Activated T-helper 2 cell treated with anti-CD3 and anti-CD28 coated beads, Interferon-gamma antibody, Interleukin-2, Interleukin-4, amounts not matched to agents 10 μg/mL and 5 μg/mL and 100 μg/mL, durations not matched to agents 14 hours and 24 hours and 36 hours (primary cell): ENCODE measurements at regions not wholly inside any gene's neighbourhood (a gene's known extent, or its start where the extent isn't known, plus 50 kb on each side); places are given as distances from the start of the nearest gene placed in this dataset.

Experiments
- DNase-seq: peaks from one replicate; pipeline ENCODE4 v3.0.0; 2021; ENCODE audit warnings: low spot score
- H3K27ac Mint-ChIP-seq: one replicate; pipeline ENCODE4 v1.8.0; 2021; ENCODE audit warnings: mixed read lengths
- H3K27me3 Mint-ChIP-seq: one replicate; pipeline ENCODE4 v1.8.0; 2021; ENCODE audit warnings: low read depth, mixed read lengths
- H3K36me3 Mint-ChIP-seq: one replicate; pipeline ENCODE4 v1.8.0; 2021; ENCODE audit warnings: low read depth, mixed read lengths
- H3K4me1 Mint-ChIP-seq: one replicate; pipeline ENCODE4 v1.8.0; 2021; ENCODE audit warnings: low read depth, mixed read lengths
- H3K4me3 Mint-ChIP-seq: one replicate; pipeline ENCODE4 v1.8.0; 2021; ENCODE audit warnings: low read depth, mild to moderate bottlenecking, moderate library complexity, mixed read lengths
- H3K9me3 Mint-ChIP-seq: one replicate; pipeline ENCODE4 v1.8.0; 2021; ENCODE audit warnings: mixed read lengths
- intact Hi-C: fragments of 100-400 bp; cut with micrococcal nuclease; formaldehyde crosslinking; loops from one replicate; pipeline ENCODE4 v1.15.1; 2023

DNA sequence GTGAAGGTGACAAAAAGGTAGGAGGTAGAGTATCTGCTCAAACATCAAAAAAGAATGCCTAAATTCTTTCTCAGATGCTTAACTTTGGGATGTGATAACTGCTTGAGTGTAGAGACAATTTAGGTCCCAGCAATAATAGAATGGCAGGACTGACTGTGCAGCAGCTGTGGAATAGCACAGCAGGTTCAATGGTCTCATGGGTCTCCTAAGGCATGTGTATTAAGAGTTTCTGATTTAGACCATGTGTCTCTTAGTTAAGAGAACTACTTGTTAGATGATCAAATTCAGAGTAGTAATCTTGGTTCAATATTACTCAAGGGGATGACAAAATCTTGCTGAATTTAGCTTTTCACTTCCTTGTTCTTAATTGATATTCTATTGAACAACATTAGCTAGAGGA lies 72.0 kb downstream of the ALX1 start:
- Mint-ChIP-seq H3K9me3 (no peaks in the 10 kb centered on the region), H3K27me3 (no peaks in the 10 kb centered on the region), H3K4me3 (no peak overlapping the region), H3K27ac (no peak overlapping the region), H3K36me3 (no peaks in the 10 kb centered on the region), H3K4me1 (no peaks in the 10 kb centered on the region)
- intact Hi-C loops: no loop called here
- no peak for DNase-seq

DNA sequence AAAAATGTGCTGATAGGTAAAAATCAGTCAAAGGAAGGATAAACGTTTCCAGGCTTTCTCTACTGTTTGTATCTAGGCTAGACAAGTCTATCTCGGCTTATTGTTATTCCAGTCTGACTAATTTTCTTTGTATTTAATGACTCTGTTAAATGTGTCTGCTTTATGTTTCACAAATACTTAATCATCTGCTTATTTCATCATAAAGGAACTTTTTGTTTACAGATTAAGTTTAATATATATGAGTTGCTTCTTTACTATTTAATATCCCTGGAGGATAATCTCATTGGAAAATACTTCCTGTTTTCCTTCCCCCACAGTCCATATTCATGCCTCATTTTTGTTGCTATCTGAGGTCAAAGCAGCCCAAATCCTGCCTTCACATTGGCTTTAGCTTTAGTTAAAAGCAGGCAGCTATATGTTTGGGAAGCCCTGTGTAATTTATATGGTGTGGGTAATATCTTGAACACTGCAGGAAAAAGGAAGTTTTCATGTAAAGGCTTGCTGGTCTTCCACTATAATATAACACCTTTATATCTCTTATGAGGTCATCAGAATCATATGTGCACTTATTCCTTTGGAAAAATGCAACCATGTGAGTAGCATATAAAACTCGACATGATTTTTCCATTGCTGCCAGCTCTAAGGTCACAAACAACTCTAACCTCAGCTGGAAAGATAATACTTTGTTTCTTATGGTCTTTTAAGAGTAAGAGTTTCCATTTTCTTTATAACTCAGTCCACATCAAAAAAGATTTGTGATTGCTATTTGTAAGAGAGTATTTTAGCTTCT lies 76.8 kb downstream of the ALX1 start:
- H3K4me3 Mint-ChIP-seq: no peak overlapping the region
- H3K4me1 Mint-ChIP-seq: no peaks in the 10 kb centered on the region
- no peak for DNase-seq
- no peak overlapping the region for H3K27ac Mint-ChIP-seq
- no peaks in the 10 kb centered on the region for H3K27me3 Mint-ChIP-seq
- H3K36me3 Mint-ChIP-seq: no peaks in the 10 kb centered on the region
- intact Hi-C loops: no loop called here
- no peaks in the 10 kb centered on the region for H3K9me3 Mint-ChIP-seq

DNA sequence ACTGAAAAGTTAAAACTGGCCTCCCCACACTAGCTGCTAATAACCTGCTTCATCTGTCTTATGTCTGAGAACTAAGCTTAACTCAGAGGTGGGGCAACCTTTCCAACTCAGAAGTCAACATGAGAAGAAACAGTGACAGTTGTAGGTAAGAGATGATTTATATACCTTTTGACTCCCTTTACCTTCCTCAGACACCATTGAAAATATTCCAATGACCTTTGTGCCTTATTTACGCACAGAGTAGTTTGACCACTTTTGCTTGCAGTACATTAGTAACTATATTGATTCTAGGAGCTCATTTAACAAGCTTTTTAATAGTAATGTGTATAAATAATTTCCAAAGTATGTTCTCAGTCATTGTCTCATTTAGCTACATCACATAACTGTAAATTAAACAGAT lies 77.6 kb downstream of the ALX1 start:
- no peaks in the 10 kb centered on the region for H3K27me3 Mint-ChIP-seq
- no peak overlapping the region for H3K27ac Mint-ChIP-seq
- intact Hi-C loops: no loop called here
- H3K36me3 Mint-ChIP-seq: no peaks in the 10 kb centered on the region
- no peak overlapping the region for H3K4me3 Mint-ChIP-seq
- no peak for DNase-seq
- H3K9me3 Mint-ChIP-seq: no peaks in the 10 kb centered on the region
- H3K4me1 Mint-ChIP-seq: no peaks in the 10 kb centered on the region

- Mint-ChIP-seq H3K27ac (no peak overlapping the region), H3K27me3 (no peaks in the 10 kb centered on the region), H3K36me3 (no peaks in the 10 kb centered on the region), H3K4me1 (no peaks in the 10 kb centered on the region), H3K9me3 (no peaks in the 10 kb centered on the region), H3K4me3 (no peak overlapping the region)
- intact Hi-C loops: no loop called here
- DNase-seq: no peak
These were observed 78.7 kb downstream of the ALX1 start for GRCh38 chr12:85358715-85359114.

DNA sequence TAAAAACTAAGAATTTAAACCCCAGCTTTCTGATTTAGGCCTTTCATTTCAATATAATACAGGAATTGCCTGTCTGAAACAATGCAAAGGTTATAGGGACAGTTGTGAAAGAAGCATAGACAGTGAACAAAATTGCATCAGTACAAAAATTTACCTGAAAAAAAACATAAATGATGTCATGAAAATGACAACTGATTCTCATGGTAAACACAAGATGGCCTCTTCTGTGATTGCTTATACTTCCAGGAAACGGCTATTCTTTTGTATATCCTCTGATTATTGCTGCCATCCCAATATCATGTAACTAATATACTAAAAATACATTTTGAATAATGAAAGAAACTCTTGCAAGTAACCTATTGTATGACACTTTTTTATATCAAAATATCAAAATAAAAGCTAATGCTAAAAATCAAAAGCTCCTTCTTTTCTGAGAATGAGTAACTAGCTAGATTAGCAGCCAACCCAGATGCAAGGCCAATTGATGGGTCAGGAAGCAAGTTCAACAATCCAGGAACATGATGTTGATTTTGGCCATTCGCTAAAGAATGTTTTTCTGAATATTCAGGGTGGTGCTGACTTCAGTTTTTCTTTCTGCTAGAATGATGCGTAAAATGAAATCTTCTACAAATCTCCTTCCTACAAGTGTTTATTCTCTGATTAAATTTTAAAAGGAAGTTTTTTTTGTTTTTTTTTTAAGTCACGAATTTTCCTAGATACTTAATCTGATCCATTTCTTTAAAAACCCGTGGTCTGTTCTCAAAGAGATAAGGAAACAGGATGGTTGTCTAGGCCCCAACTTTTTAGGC lies 83.6 kb downstream of the ALX1 start:
- DNase-seq: no peak
- H3K36me3 Mint-ChIP-seq: no peaks in the 10 kb centered on the region
- intact Hi-C loops: no loop called here
- no peaks in the 10 kb centered on the region for H3K27me3 Mint-ChIP-seq
- no peaks in the 10 kb centered on the region for H3K4me1 Mint-ChIP-seq
- H3K27ac Mint-ChIP-seq: no peak overlapping the region
- no peak overlapping the region for H3K4me3 Mint-ChIP-seq
- H3K9me3 Mint-ChIP-seq: no peaks in the 10 kb centered on the region

DNA sequence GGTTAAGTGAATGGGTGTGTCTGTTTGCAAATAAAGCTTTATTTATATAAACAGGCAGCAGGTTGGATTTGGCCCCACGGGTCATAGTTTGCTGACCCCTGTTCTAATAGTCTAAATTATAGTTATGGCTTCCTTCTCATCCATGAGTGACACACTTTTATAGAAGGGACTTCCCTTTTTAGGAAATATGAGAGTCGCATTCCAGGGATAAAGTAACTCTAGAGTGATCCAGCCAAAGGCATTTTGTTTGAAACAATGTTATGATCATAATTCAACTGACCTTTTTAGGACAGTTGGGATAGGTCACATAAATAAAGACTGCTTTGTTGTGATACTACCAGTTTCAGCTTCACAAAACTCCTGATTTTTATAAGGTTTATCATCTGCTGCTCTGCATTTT lies 87.9 kb downstream of the ALX1 start:
- no peak for DNase-seq
- intact Hi-C loops: no loop called here
- H3K27ac Mint-ChIP-seq: no peak overlapping the region
- no peaks in the 10 kb centered on the region for H3K27me3 Mint-ChIP-seq
- no peaks in the 10 kb centered on the region for H3K9me3 Mint-ChIP-seq
- H3K4me1 Mint-ChIP-seq: no peaks in the 10 kb centered on the region
- H3K4me3 Mint-ChIP-seq: no peak overlapping the region
- no peaks in the 10 kb centered on the region for H3K36me3 Mint-ChIP-seq

DNA sequence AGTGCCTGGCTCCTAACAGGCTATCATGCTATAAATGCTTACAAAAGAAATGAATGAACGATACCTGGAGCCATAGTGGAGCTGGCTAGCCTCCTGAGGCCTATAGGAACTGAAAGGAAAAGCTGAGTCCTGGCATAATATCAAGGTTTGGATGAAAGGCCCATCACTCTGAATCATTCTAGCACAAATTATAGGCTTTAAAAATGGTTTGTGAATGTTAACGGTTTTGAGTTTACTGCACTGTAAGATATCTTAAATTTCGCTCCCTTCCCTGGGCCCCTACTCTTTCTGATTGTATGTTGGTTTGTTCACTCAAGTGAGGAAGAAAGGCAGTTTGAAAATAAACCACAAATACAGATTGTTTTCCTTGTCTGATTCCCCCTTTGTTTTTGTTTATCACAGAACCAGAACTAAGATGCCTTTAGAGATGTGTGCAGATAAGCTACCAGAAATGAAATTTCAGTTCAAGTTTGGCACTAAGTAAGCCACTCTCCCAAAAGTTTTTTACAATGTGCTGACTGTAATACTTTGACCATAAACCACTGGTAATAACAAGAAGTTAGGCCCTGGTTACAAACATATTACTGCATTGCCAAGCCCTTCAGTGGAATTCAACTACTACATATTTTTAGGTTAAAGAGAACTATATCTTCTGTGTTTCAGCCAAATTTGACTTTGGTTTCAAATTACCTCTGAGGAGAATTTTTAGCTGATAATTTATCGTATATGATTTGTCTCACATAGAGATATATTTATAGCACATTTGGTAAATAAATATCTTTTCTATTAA lies 89.5 kb downstream of the ALX1 start:
- H3K4me1 Mint-ChIP-seq: no peaks in the 10 kb centered on the region
- no peak overlapping the region for H3K27ac Mint-ChIP-seq
- H3K4me3 Mint-ChIP-seq: no peak overlapping the region
- DNase-seq: no peak
- no peaks in the 10 kb centered on the region for H3K27me3 Mint-ChIP-seq
- intact Hi-C loops: no loop called here
- H3K9me3 Mint-ChIP-seq: no peaks in the 10 kb centered on the region
- H3K36me3 Mint-ChIP-seq: no peaks in the 10 kb centered on the region

DNA sequence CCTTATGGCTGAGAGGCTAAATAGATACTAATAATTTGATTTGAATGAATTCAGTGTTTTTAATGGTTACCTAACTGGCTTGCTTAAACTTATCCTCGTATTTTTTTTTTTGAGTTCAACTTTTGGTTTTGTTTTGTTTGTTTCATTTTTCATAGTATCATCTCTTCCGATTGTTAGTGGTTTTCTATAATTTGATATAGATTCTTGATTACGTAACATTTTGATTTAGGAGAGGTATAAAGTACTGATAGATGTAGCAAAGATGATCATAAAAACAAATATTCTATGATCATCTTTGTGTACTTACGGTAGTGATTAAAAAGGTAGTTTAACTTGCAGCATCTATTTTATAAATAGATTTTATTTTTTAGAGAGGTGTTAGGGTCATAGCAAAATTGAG lies 93.0 kb downstream of the ALX1 start:
- Mint-ChIP-seq H3K27ac (no peak overlapping the region), H3K4me3 (no peak overlapping the region)

DNA sequence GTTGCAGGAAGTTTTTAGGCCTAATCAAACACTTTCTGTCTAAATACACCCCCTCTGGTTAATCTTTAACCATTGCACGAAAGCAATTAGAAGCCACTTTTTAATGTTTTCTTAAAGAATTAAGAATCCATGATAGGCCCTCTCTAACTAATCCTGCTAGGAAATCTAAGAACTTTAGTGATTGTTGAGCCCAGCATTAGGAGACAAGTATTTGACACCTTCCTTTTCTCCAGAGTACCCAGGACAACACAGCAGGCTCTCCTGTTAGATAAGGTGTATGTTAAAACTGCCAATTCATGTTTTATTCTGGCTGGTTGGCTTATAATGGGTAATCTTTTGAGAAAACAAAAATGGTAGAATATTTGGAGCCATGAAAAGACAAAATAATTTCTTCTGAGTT lies 95.0 kb downstream of the ALX1 start:
- intact Hi-C loops: no loop called here
- no peaks in the 10 kb centered on the region for H3K9me3 Mint-ChIP-seq

More for the DNA sequence above, 93.0 kb downstream of the ALX1 start:
- Mint-ChIP-seq H3K9me3 (no peaks in the 10 kb centered on the region), H3K4me1 (no peaks in the 10 kb centered on the region), H3K36me3 (no peaks in the 10 kb centered on the region), H3K27me3 (no peaks in the 10 kb centered on the region)
- intact Hi-C loops: no loop called here
- no peak for DNase-seq

GRCh38 chr12:85385406-85385805 lies 105.4 kb downstream of the ALX1 start:
- no peak overlapping the region for H3K27ac Mint-ChIP-seq
- DNase-seq: no peak
- no peak overlapping the region for H3K4me3 Mint-ChIP-seq
- no peaks in the 10 kb centered on the region for H3K36me3 Mint-ChIP-seq
- H3K27me3 Mint-ChIP-seq: no peaks in the 10 kb centered on the region
- H3K4me1 Mint-ChIP-seq: no peaks in the 10 kb centered on the region
- no peaks in the 10 kb centered on the region for H3K9me3 Mint-ChIP-seq
- intact Hi-C loops: no loop called here

More for the DNA sequence above, 95.0 kb downstream of the ALX1 start:
- no peaks in the 10 kb centered on the region for H3K27me3 Mint-ChIP-seq
- H3K4me3 Mint-ChIP-seq: no peak overlapping the region
- no peaks in the 10 kb centered on the region for H3K36me3 Mint-ChIP-seq
- H3K27ac Mint-ChIP-seq: no peak overlapping the region
- H3K4me1 Mint-ChIP-seq: no peaks in the 10 kb centered on the region
- no peak for DNase-seq

DNA sequence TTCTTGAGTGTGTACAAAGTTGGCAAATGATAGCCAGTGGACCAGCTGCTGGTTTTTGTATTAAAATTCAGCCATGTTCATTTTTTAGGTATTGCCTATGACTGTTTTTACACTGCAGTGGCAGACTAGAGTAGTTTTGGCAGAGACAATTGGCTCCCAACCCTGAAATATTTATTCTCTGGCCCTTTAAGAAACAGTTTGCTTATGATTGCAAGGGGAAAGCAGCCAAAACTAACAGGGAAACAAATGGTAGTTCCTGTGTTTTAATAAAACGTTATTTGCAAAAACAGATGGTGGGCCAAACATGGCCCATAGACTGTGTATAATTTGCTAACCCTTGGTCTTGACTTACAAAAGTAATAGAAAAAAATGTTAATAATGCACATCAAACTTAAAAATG lies 110.2 kb downstream of the ALX1 start:
- DNase-seq: no peak
- no peak overlapping the region for H3K27ac Mint-ChIP-seq
- no peaks in the 10 kb centered on the region for H3K4me1 Mint-ChIP-seq
- H3K4me3 Mint-ChIP-seq: no peak overlapping the region
- H3K9me3 Mint-ChIP-seq: no peaks in the 10 kb centered on the region
- no peaks in the 10 kb centered on the region for H3K36me3 Mint-ChIP-seq
- H3K27me3 Mint-ChIP-seq: no peaks in the 10 kb centered on the region
- intact Hi-C loops: no loop called here

DNA sequence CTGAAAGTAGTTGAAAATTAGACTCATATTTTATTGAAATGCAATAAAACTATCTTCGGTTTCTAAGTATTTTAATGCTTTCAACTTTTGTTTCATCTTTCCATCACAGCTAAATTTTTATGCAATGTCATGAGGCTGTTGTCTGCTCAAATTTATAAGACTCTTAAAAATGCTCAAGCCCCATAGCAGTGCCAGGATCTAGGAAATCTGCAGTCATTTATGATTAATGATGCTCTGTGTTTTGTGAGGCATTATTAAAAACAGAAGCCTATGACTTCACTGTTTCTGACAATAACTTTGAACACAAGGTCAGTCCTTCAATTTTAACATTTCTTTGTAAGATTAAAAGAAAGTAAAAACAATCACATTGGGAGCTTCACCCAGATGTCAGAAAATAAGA lies 112.5 kb downstream of the ALX1 start:
- H3K4me3 Mint-ChIP-seq: no peak overlapping the region

GRCh38 chr12:85393606-85394005 lies 113.6 kb downstream of the ALX1 start:
- Mint-ChIP-seq H3K4me1 (no peaks in the 10 kb centered on the region), H3K27ac (no peak overlapping the region)

More for the DNA sequence above, 112.5 kb downstream of the ALX1 start:
- Mint-ChIP-seq H3K9me3 (no peaks in the 10 kb centered on the region), H3K27ac (no peak overlapping the region), H3K36me3 (no peaks in the 10 kb centered on the region), H3K27me3 (no peaks in the 10 kb centered on the region), H3K4me1 (no peaks in the 10 kb centered on the region)
- no peak for DNase-seq
- intact Hi-C loops: no loop called here

More at GRCh38 chr12:85393606-85394005, 113.6 kb downstream of the ALX1 start:
- H3K4me3 Mint-ChIP-seq: no peak overlapping the region
- no peak for DNase-seq
- intact Hi-C loops: no loop called here
- H3K9me3 Mint-ChIP-seq: no peaks in the 10 kb centered on the region
- H3K36me3 Mint-ChIP-seq: no peaks in the 10 kb centered on the region
- H3K27me3 Mint-ChIP-seq: no peaks in the 10 kb centered on the region
